ENCODE measurements at regions not wholly inside any gene's neighbourhood (a gene's known extent, or its start where the extent isn't known, plus 50 kb on each side); places are given as distances from the start of the nearest gene placed in this dataset.

DNA sequence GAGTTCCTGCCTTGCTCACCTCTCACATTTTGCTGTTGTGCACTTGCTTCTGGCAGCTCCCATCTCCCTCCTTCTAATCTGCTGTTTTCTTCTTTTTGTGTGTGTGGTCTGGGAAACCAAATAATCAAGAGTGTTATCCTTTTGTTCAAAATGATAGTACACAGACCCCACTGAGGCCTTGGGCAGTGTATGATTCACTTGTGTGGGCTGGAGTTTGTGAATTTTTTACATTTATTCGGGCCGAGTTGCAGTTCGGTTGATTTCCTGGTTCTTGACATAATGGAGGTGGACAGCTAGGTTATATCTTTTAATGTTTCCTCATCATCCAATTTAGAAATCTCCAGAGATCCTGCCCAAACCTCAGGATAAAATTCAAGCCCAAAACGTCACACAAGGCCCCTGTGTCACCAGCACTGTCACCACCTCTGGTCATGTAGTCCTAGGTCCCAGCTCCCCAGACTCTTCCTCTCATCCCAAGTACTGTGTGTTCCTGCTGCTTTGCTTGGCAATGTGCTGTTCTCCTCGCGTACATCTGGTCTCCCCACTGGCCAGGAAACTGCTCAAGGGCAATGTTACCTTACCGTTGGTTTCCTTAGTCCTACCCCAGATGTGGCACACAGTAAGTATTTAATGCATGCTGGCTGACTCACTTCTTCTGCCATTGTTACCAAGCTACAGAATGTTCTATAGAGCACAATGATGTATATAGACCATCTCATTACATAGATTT lies 55.7 kb upstream of the PHACTR2 start:
- WGBS (ENCODE audit: insufficient coverage) = 95% methylated on average over 3 of the region's 7 CpGs
- DNase-seq = no peak
- H3K4me1 ChIP-seq (ENCODE audit: control extremely low read depth in 1 of 4, control insufficient read depth in 4 of 4, insufficient read depth in 4 of 4, low read length in 3 of 4) = peaks cover 0 to 6% (median 0%) of the 10 kb centered on the region in 4 experiments
- no peaks in the 10 kb centered on the region for H3K27me3 ChIP-seq (replicated peaks in 2 of 5; ENCODE audit: control insufficient read depth in 4 of 5, insufficient read depth in 5 of 5, low read length in 4 of 5)
- H3K9me3 ChIP-seq (ENCODE audit: control extremely low read depth in 1 of 5, control insufficient read depth in 4 of 5, insufficient read depth in 2 of 5, low read depth in 1 of 5, low read length in 4 of 5) = no peaks in the 10 kb centered on the region
- POLR2A ChIA-PET = no interaction called here
- H3K36me3 ChIP-seq (ENCODE audit: control insufficient read depth in 4 of 4, insufficient read depth in 4 of 4, low read length in 3 of 4) = no peaks in the 10 kb centered on the region
- no peak overlapping the region for H3K27ac ChIP-seq (ENCODE audit: insufficient read depth in 1 of 2, low read depth in 1 of 2, low read length in 2 of 2, poor library complexity in 1 of 2, severe bottlenecking in 2 of 2)
- H3K4me3 ChIP-seq (ENCODE audit: control insufficient read depth in 1 of 7, extremely low read depth in 1 of 7, insufficient read depth in 4 of 7, low read depth in 2 of 7, low read length in 6 of 7) = no peak overlapping the region
- CTCF ChIA-PET = no interaction called here

- 96% methylated on average over 5 of the region's 8 CpGs for WGBS (ENCODE audit: insufficient coverage)
- no peaks in the 10 kb centered on the region for H3K9me3 ChIP-seq (ENCODE audit: control extremely low read depth in 1 of 5, control insufficient read depth in 4 of 5, insufficient read depth in 2 of 5, low read depth in 1 of 5, low read length in 4 of 5)
- H3K4me3 ChIP-seq (ENCODE audit: control insufficient read depth in 1 of 7, extremely low read depth in 1 of 7, insufficient read depth in 4 of 7, low read depth in 2 of 7, low read length in 6 of 7) = no peak overlapping the region
- H3K36me3 ChIP-seq (ENCODE audit: control insufficient read depth in 4 of 4, insufficient read depth in 4 of 4, low read length in 3 of 4) = no peaks in the 10 kb centered on the region
- POLR2A ChIA-PET = no interaction called here
- H3K27me3 ChIP-seq (replicated peaks in 2 of 5; ENCODE audit: control insufficient read depth in 4 of 5, insufficient read depth in 5 of 5, low read length in 4 of 5) = no peaks in the 10 kb centered on the region
- DNase-seq = no peak
- CTCF ChIA-PET = no interaction called here
- H3K27ac ChIP-seq (ENCODE audit: insufficient read depth in 1 of 2, low read depth in 1 of 2, low read length in 2 of 2, poor library complexity in 1 of 2, severe bottlenecking in 2 of 2) = no peak overlapping the region
- H3K4me1 ChIP-seq (ENCODE audit: control extremely low read depth in 1 of 4, control insufficient read depth in 4 of 4, insufficient read depth in 4 of 4, low read length in 3 of 4) = peaks cover 0 to 6% (median 0%) of the 10 kb centered on the region in 4 experiments
Measured at GRCh38 chr6:143621159-143621873, 56.4 kb upstream of the PHACTR2 start.

DNA sequence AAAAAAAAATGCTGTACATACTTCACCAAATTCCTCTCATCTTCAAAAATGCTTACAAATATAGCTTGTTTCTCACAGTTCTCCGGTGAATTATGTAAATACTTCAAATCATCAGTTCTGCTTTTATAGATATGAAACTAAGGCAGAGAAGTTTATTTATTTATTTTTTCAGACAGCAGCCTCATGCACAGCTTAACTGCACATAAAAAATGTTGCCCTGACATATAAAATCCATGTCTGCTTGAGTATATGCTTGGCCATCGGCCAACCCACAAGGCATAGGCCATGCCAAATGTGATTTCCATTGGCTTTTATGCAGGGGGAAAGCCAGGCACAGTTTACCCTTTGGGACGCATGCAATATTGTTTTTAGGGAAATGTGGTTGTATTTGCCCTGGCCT lies 57.3 kb upstream of the PHACTR2 start:
- Histone ChIP-seq H3K27me3 (replicated peaks in 2 of 5; ENCODE audit: control insufficient read depth in 4 of 5, insufficient read depth in 5 of 5, low read length in 4 of 5) (no peaks in the 10 kb centered on the region), H3K27ac (ENCODE audit: insufficient read depth in 1 of 2, low read depth in 1 of 2, low read length in 2 of 2, poor library complexity in 1 of 2, severe bottlenecking in 2 of 2) (no peak overlapping the region), H3K9me3 (ENCODE audit: control extremely low read depth in 1 of 5, control insufficient read depth in 4 of 5, insufficient read depth in 2 of 5, low read depth in 1 of 5, low read length in 4 of 5) (no peaks in the 10 kb centered on the region), H3K36me3 (ENCODE audit: control insufficient read depth in 4 of 4, insufficient read depth in 4 of 4, low read length in 3 of 4) (no peaks in the 10 kb centered on the region), H3K4me1 (ENCODE audit: control extremely low read depth in 1 of 4, control insufficient read depth in 4 of 4, insufficient read depth in 4 of 4, low read length in 3 of 4) (peaks cover 0 to 6% (median 0%) of the 10 kb centered on the region in 4 experiments), H3K4me3 (ENCODE audit: control insufficient read depth in 1 of 7, extremely low read depth in 1 of 7, insufficient read depth in 4 of 7, low read depth in 2 of 7, low read length in 6 of 7) (no peak overlapping the region)
- ChIA-PET CTCF (no interaction called here), POLR2A (no interaction called here)
- DNase-seq = peak in 2 of 3 donors; percentile 29 to 47
- no CpG with 5 or more reads among the region's 3 CpGs for WGBS (ENCODE audit: insufficient coverage)

DNA sequence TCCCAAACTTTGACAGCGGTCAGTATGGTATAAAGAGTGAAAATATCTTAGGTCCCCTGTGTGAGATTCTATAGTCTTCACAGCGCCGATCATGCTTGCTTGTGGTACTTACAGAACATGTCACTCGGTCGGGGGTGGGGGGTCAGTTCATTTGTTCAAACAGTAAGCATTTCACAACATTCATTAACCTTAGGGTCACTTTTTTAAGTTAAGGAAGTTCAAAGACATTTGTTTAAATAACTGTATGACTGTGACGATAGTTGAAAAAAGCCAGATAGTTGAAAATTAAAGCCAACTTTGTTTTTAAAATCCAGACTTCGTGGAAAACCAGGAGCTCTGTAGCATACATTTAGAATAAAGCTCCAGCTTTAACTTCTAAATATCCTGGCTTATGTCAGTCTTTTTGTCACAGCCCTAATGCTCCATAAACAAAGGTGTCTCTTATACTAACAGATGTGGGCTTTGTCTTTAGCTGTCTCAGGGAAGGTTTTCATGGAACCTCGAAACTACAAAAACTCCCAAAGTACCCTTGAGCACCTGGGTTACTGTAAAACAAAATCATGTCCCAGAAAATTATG lies 57.9 kb upstream of the PHACTR2 start:
- no peaks in the 10 kb centered on the region for H3K27me3 ChIP-seq (replicated peaks in 2 of 5; ENCODE audit: control insufficient read depth in 4 of 5, insufficient read depth in 5 of 5, low read length in 4 of 5)
- no peaks in the 10 kb centered on the region for H3K36me3 ChIP-seq (ENCODE audit: control insufficient read depth in 4 of 4, insufficient read depth in 4 of 4, low read length in 3 of 4)
- no peak overlapping the region for H3K4me3 ChIP-seq (ENCODE audit: control insufficient read depth in 1 of 7, extremely low read depth in 1 of 7, insufficient read depth in 4 of 7, low read depth in 2 of 7, low read length in 6 of 7)
- ChIA-PET POLR2A (interaction anchor here (0.6 kb wide), 1 partner anchor 207 kb away, joined by 3 read pairs; no protein-coding TSS in a partner anchor), CTCF (no interaction called here)
- no peak for DNase-seq
- H3K27ac ChIP-seq (ENCODE audit: insufficient read depth in 1 of 2, low read depth in 1 of 2, low read length in 2 of 2, poor library complexity in 1 of 2, severe bottlenecking in 2 of 2) = no peak overlapping the region
- H3K9me3 ChIP-seq (ENCODE audit: control extremely low read depth in 1 of 5, control insufficient read depth in 4 of 5, insufficient read depth in 2 of 5, low read depth in 1 of 5, low read length in 4 of 5) = no peaks in the 10 kb centered on the region
- no CpG with 5 or more reads among the region's 8 CpGs for WGBS (ENCODE audit: insufficient coverage)
- peaks cover 0 to 6% (median 0%) of the 10 kb centered on the region in 4 experiments for H3K4me1 ChIP-seq (ENCODE audit: control extremely low read depth in 1 of 4, control insufficient read depth in 4 of 4, insufficient read depth in 4 of 4, low read length in 3 of 4)

GRCh38 chr6:143616741-143617140 lies 61.0 kb upstream of the PHACTR2 start:
- Histone ChIP-seq H3K36me3 (ENCODE audit: control insufficient read depth in 4 of 4, insufficient read depth in 4 of 4, low read length in 3 of 4) (no peaks in the 10 kb centered on the region), H3K27ac (ENCODE audit: insufficient read depth in 1 of 2, low read depth in 1 of 2, low read length in 2 of 2, poor library complexity in 1 of 2, severe bottlenecking in 2 of 2) (no peak overlapping the region), H3K9me3 (ENCODE audit: control extremely low read depth in 1 of 5, control insufficient read depth in 4 of 5, insufficient read depth in 2 of 5, low read depth in 1 of 5, low read length in 4 of 5) (no peaks in the 10 kb centered on the region), H3K4me3 (ENCODE audit: control insufficient read depth in 1 of 7, extremely low read depth in 1 of 7, insufficient read depth in 4 of 7, low read depth in 2 of 7, low read length in 6 of 7) (no peak overlapping the region), H3K27me3 (replicated peaks in 2 of 5; ENCODE audit: control insufficient read depth in 4 of 5, insufficient read depth in 5 of 5, low read length in 4 of 5) (no peaks in the 10 kb centered on the region), H3K4me1 (ENCODE audit: control extremely low read depth in 1 of 4, control insufficient read depth in 4 of 4, insufficient read depth in 4 of 4, low read length in 3 of 4) (peaks cover 0 to 9% (median 5%) of the 10 kb centered on the region in 4 experiments)
- CTCF ChIA-PET = interaction anchor here (1.3 kb wide), 1 partner anchor 13 kb away, joined by 3 read pairs; no protein-coding TSS in a partner anchor
- 85% methylated on average over 7 of the region's 7 CpGs for WGBS (ENCODE audit: insufficient coverage)
- DNase-seq = no peak
- POLR2A ChIA-PET = no interaction called here

GRCh38 chr6:143615785-143616184 lies 62.0 kb upstream of the PHACTR2 start:
- H3K9me3 ChIP-seq (ENCODE audit: control extremely low read depth in 1 of 5, control insufficient read depth in 4 of 5, insufficient read depth in 2 of 5, low read depth in 1 of 5, low read length in 4 of 5) = no peaks in the 10 kb centered on the region

DNA sequence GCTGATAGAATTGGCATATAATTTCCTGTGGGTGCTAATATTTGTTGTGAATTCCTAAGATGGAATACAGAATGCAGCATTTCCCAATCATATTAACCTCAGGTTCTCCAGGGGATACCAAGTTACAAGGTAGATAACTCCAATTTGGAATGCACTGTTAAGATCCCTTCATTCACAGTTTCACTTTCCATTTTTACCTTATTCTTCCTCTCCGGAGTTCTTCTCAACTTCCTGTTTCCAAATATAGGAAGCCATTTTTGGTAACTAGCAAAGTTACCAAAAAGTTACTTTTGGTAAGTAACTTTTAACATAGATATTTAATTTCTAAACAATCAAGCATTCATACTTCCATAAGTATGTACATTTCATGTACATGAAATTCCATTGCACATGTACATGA lies 63.5 kb upstream of the PHACTR2 start:
- peak; percentile 14 to 66 (median 51) for DNase-seq
- ChIA-PET POLR2A (no interaction called here), CTCF (no interaction called here)
- Histone ChIP-seq H3K4me3 (ENCODE audit: control insufficient read depth in 1 of 7, extremely low read depth in 1 of 7, insufficient read depth in 4 of 7, low read depth in 2 of 7, low read length in 6 of 7) (peak overlapping the region in 4 of 7 experiments; percentile 14 to 62 (median 26)), H3K4me1 (ENCODE audit: control extremely low read depth in 1 of 4, control insufficient read depth in 4 of 4, insufficient read depth in 4 of 4, low read length in 3 of 4) (peaks cover 0 to 9% (median 2%) of the 10 kb centered on the region in 4 experiments), H3K27ac (ENCODE audit: insufficient read depth in 1 of 2, low read depth in 1 of 2, low read length in 2 of 2, poor library complexity in 1 of 2, severe bottlenecking in 2 of 2) (no peak overlapping the region), H3K36me3 (ENCODE audit: control insufficient read depth in 4 of 4, insufficient read depth in 4 of 4, low read length in 3 of 4) (no peaks in the 10 kb centered on the region), H3K27me3 (replicated peaks in 2 of 5; ENCODE audit: control insufficient read depth in 4 of 5, insufficient read depth in 5 of 5, low read length in 4 of 5) (no peaks in the 10 kb centered on the region), H3K9me3 (ENCODE audit: control extremely low read depth in 1 of 5, control insufficient read depth in 4 of 5, insufficient read depth in 2 of 5, low read depth in 1 of 5, low read length in 4 of 5) (no peaks in the 10 kb centered on the region)
- no CpG with 5 or more reads among the region's 1 CpG for WGBS (ENCODE audit: insufficient coverage)

More at GRCh38 chr6:143615785-143616184, 62.0 kb upstream of the PHACTR2 start:
- no peaks in the 10 kb centered on the region for H3K27me3 ChIP-seq (replicated peaks in 2 of 5; ENCODE audit: control insufficient read depth in 4 of 5, insufficient read depth in 5 of 5, low read length in 4 of 5)
- H3K36me3 ChIP-seq (ENCODE audit: control insufficient read depth in 4 of 4, insufficient read depth in 4 of 4, low read length in 3 of 4) = no peaks in the 10 kb centered on the region
- H3K4me1 ChIP-seq (ENCODE audit: control extremely low read depth in 1 of 4, control insufficient read depth in 4 of 4, insufficient read depth in 4 of 4, low read length in 3 of 4) = peaks cover 0 to 9% (median 5%) of the 10 kb centered on the region in 4 experiments
- no peak overlapping the region for H3K27ac ChIP-seq (ENCODE audit: insufficient read depth in 1 of 2, low read depth in 1 of 2, low read length in 2 of 2, poor library complexity in 1 of 2, severe bottlenecking in 2 of 2)
- ChIA-PET POLR2A (no interaction called here), CTCF (interaction anchor here (1.3 kb wide), 1 partner anchor 14 kb away, joined by 3 read pairs; no protein-coding TSS in a partner anchor)
- H3K4me3 ChIP-seq (ENCODE audit: control insufficient read depth in 1 of 7, extremely low read depth in 1 of 7, insufficient read depth in 4 of 7, low read depth in 2 of 7, low read length in 6 of 7) = no peak overlapping the region
- no peak for DNase-seq
- 100% methylated on average over 1 of the region's 1 CpG for WGBS (ENCODE audit: insufficient coverage)
